HG03159 (cell line): ENCODE measurements at regions not wholly inside any gene's neighbourhood (a gene's known extent, or its start where the extent isn't known, plus 50 kb on each side); places are given as distances from the start of the nearest gene placed in this dataset.

Experiments
- ATAC-seq: cut with Tn5 transposase; IDR thresholded peaks from one replicate; pipeline ENCODE4 v1.9.1; 2021; ENCODE audit warnings: mild to moderate bottlenecking, moderate library complexity; ENCODE audit not compliant: unreplicated experiment

DNA sequence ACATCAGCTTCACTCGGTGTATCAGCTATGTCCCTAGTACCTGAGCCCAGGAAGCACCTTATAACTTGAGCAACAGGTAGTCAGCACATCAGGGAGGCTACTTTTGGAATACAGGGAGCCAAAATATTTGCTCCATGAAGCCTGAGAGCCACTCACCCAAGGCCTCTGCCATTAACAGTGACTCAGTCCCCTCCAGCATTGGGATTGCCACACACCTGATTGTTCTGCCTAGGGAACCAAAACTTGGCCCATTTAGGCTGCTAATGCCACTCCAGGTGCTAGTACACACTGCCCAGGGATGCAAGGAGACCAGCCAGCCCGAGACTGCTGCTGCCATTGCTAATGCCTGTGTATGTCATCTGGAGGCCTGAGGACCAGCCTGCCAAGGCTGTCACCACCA lies 773.6 kb upstream of the TENM4 start:
- ATAC-seq = no peak

DNA sequence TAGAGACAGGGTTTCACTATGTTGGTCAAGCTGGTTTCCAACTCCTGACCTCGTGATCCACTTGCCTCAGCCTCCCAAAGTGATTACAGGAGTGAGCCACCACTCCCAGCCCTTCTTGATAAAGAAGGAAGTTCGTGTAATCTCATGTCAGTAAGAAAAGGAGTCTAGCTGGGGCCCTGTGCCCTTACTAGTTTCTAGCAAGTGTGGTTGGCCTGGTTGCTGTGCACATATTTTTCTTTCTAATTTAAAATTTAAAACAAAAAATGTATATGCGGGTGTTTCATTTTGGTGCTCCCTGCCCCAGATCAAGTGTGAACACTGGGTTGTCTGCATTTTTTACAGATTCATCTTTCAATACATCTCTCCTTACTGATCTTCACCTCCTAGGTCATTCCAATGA lies 770.8 kb upstream of the TENM4 start:
- ATAC-seq = no peak

DNA sequence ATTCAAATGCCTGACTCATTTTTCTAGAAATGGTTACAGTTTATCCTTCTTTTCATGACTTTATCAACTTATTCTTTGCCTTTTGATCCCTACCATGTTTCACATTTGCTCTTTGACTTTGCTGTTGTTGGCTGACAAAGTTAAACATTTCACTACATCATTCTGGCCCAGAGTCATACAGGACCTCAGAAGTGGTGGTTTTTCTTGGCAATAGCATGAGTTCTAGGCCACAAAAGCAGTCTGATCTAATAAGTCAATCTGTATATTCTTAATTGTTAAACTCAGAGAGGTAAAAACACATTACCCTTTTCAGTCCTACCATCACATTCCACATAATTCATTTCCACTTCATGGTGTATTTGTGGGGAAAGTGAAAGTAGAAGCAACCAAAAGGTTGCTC lies 763.2 kb upstream of the TENM4 start:
- ATAC-seq = no peak

DNA sequence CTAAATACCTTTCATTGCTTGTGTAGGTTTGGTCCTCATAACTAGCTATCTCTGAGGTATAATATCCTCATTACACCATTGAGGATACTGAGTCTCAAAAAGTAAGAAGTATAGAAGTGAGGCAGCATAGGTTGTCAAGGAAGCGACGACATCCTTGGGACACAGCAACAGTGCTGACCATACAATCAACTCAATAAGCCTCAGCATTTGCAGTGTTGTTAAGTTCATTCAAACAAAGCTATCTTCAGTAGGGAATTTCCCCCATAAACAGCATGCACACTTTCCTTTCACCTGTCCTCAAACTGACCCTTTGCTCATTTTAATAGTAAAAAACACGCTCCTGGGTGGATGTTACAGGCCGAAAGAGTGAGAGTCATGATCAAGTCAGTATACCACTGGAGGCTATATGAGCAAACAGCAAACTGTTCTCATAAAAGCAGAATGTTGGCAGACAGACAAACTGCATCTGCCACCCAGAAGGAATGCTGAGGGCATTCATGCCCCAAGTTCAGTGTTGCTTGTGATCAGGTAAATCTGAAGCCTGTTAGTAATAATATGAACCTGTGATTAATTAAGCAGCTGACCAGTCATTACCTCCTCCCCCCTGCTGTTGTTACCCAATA lies 756.2 kb upstream of the TENM4 start:
- no peak for ATAC-seq

- ATAC-seq = no peak
Measured at GRCh38 chr11:80196041-80196440, 755.2 kb upstream of the TENM4 start.

DNA sequence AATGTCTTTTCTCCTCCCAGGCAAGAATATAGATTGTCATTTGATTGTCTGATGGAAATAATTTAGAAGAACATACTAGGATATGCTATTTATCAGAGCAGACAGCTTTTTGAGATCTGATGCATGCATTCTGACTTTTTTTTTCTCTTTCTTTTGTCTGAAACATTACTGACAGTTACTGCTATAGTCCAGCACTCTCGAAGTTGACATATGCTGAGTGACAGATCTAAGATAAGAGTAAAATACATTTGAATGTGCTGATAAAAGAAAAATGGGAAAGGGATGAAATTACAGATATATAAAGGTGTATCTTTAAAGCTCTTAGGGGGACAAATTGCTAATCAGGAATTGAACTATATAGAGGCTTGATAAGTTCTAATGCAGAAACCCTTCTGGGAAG lies 753.8 kb upstream of the TENM4 start:
- no peak for ATAC-seq

DNA sequence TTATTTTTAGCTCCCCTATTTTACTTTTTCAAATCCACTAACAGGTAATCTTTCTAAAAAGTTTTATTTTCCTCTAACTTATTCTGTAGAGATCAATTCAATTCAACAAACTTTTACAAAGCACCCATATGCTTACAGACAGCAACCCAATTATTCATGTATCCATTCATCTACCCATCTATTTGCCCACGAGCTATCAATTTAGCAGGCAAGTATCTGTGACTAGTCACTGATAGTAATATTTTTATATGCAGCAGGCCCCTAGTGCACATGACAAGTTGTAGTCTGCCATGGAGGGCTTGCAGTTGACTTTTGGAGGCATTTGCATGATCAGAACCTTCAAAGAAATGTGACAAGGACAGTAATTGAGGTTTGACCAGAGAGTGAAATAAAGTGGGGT lies 753.2 kb upstream of the TENM4 start:
- ATAC-seq = no peak

DNA sequence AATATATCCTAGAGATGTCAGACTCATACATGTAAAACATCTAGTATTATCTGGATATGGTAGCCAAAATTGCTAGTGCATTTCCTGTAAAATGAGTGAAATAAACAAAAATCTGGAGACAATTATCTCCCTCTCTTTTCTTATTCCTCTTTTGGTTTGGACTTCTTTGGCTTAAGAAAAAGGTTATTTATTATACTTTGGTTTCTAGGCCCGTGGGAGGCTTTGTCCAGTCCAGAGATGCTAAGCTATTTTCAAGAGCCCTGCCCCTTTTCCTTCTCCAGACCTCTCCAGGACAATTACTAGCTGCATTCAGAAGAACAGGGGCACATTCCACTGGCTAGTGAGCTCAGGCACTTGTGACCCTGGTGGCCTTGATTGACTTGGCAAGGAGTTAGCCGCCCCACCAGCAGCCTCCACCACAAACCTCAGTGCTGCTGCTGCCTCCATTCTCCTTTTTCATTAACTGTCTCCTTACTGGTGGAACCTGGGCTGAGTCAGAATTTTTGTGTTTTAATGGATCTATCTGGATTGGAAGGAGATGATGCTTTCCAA lies 747.3 kb upstream of the TENM4 start:
- no peak for ATAC-seq

DNA sequence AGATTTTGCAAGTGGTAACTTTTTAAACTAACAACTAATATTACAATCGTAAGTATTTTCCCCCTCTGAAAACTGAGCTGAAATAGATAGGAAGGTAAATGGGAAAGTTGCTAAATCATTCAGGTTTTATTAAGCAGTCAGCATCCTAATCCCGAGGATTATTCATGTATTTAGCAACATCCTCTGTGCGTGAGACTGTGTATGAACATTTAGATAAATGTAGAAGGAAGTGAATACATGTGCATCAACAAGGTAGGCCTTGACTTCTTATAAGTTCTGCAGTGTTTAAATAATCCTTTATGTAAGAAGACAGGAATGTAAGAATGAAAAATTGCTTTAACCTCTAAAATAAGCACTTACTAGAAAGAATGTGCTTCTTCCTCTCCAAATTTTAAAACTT lies 745.9 kb upstream of the TENM4 start:
- no peak for ATAC-seq

GRCh38 chr11:80182901-80183300 lies 742.1 kb upstream of the TENM4 start:
- no peak for ATAC-seq

GRCh38 chr11:80173371-80174136 lies 732.7 kb upstream of the TENM4 start:
- ATAC-seq = no peak

GRCh38 chr11:80168796-80169195 lies 728.0 kb upstream of the TENM4 start:
- no peak for ATAC-seq

DNA sequence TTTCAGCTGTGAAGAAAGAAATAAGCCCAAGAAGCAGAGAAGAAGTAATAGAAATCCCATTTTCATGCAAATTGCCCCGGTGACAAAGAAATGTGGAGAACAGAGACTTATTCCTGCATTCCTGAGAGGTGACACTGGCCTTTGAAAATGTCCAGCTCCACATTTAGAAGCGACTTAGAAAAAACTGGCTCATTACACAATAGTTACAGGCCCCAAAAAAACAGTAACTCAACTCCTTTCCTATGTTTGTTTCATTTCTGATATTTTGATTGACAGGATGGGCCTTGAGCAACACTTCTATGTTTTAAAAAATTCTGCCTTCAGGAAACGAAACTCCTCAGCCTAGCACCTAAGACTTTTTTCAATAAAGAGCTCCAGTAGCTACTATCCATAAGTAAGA lies 726.9 kb upstream of the TENM4 start:
- ATAC-seq = no peak

DNA sequence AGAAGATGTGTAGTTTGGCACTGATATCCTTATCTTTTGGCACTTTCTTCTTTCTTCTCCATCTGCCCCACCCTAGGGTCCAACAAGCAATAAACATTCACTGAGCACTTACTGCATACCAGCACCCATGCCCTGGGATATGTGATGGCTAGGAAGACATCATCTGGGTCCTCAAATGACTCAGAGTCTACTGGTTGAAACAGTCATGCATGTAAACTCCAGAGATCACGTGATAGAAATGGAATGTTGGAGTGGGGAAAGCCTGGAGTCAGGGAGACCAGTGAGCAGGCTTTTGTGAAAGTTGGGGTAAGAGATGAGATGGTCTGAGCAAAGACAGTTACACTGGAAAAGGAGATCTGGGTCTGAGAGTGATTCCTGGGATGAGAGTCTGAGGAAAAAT lies 724.9 kb upstream of the TENM4 start:
- no peak for ATAC-seq

GRCh38 chr11:80163441-80163840 lies 722.6 kb upstream of the TENM4 start:
- ATAC-seq = no peak

DNA sequence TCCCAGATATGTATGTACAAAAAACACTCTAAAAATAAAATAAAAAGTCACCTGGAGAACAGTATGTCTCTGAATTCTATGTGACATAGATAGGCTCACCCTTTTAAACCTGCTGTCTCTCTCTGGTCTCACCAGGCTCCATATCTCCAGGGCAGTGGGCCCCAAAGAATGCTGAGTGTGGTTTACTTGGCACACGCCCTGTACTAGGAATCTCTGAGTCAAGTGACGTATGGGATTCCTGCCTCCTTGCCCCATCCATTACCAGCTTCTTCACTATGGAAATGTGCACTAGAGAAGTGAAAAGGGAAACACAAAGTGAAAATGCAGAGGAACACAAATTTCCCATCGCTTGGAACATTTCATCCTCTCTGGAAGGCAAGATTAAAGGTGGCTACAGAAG lies 722.2 kb upstream of the TENM4 start:
- no peak for ATAC-seq

DNA sequence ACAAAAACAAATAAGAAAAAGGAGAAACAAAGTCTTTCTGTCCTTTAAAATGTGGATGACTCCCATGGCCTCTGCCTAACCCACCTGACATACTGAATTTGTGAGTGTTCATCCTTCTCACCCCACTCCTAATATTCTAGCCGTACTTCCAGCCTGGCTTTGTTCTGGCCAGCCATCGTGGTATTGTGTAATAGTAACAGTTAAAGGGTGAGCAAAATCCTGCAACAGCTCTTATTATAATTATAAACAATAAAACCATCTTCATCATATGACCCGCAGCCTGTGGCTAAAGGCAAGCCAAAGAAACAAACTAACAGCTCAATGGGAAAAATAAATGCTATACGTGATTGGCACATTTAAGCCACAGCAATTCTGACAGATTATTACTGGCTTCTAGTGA lies 721.6 kb upstream of the TENM4 start:
- no peak for ATAC-seq

DNA sequence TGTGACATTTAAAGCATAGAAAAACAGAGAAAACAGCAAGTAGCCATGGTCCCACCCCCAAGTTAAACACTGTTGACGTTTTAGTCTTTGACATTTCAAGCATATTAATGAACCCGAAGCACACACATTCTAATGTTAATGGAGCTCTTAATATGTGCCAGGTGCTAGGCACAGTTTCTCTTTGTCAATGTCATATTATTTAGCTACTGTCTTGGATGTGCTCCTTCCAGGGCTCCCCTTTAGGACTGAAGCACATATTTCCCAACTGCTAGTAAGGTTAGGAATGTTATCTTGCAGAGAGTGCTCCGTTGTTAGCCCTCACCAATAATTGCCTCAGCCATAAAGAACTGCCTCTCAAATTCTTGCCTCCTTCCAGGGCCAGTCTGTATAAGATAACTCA lies 716.6 kb upstream of the TENM4 start:
- no peak for ATAC-seq

DNA sequence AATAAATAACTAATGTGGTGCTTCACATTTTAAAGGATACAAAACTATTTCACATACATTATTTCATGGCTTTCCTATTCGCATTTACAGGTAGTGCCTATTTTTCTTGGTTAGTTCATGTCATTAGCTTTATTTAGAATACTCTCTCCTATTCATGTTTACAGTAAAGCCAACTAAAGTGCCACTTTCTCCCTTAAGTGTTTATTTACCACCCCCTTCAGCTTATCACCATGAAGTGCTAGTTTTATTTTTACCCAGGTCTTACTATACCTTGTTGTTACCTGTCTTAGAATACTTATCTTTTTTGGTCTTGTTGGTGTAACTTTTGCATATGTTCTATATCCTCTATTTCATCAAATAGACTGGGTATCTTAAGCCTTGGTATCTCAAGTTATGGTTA lies 715.2 kb upstream of the TENM4 start:
- ATAC-seq = no peak

DNA sequence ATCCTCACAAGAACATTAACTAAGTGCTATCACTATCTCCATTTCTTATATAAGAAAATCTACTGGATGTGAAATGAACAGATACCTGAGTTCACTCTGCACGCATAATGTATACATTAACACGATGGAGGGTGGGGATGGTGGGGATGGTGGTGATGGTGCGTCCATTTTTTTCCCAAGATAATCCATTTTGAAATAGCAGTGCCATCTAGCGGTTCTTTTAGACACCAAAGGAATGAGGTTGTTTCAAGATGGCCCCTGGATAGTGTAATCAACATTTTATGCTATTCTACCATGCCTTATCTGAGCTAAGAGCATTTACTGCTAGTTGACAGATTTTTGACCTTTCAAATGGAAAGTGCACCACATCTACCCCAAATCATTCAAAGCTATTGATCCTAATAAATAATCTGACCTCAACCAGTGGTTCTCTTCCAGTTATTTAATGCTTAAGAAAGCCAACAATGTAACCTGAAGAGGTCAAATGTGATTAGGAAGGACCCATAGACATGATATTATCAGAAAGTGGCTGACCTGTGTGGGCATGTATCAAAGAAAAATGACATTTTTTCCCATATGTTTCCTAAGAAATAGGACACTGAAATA lies 714.7 kb upstream of the TENM4 start:
- no peak for ATAC-seq

GRCh38 chr11:80146232-80146631 lies 705.4 kb upstream of the TENM4 start:
- no peak for ATAC-seq

DNA sequence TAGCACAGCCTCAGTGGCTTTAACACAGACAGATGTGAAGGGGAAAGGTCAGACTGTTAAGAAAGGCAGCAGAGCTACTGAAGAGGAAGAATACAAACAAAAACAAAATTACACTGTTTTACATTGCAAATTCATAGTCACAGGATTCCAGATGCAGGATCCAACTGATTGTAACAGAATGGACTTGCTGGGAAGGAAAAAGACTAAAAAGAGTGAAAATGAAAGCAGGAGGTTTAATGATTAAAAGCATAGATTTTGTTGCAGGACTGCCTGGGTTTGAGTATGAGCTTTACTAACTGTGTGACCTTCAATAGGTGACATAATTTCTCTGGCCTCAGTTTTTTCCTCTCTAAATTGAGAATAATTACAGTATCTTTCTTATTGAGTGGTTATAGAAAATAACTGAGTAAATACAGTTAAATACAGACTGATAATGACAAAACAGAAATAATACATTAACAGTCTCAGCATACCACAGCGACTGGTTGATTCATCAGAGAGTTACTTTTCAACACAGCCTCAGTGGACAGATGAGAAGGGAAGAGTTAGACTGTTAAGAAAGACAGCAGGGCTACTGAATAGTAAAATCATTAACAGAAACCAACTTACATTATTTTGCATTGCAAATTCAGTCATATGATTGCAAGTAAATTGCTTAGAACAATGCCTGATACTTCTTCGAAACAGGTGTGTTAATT lies 704.2 kb upstream of the TENM4 start:
- no peak for ATAC-seq
